ENCODE measurements at regions not wholly inside any gene's neighbourhood (a gene's known extent, or its start where the extent isn't known, plus 50 kb on each side); places are given as distances from the start of the nearest gene placed in this dataset.

- ATAC-seq: no peak
- no peak for TF ChIP-seq POU6F1 (CRISPR knock-in tag; IDR thresholded peaks at IDR 0.05; ENCODE audit: borderline replicate concordance, low read depth)
- TF ChIP-seq ZFP30 (CRISPR knock-in tag; IDR thresholded peaks at IDR 0.05): no peak
- no peak for TF ChIP-seq TCF4 (CRISPR knock-in tag; IDR thresholded peaks at IDR 0.05; ENCODE audit: borderline replicate concordance)
- no peak for TF ChIP-seq TOX (CRISPR knock-in tag; IDR thresholded peaks at IDR 0.05; ENCODE audit: borderline replicate concordance)
- no peak for TF ChIP-seq ZNF70 (CRISPR knock-in tag; IDR thresholded peaks at IDR 0.05)
- no peak for TF ChIP-seq GLIS3 (CRISPR knock-in tag; IDR thresholded peaks at IDR 0.05)
- no peak for TF ChIP-seq ZFP3 (CRISPR knock-in tag; IDR thresholded peaks at IDR 0.05)
- no peak for TF ChIP-seq PATZ1 (CRISPR knock-in tag; IDR thresholded peaks at IDR 0.05; ENCODE audit: borderline replicate concordance)
- no peak for TF ChIP-seq ZNF565 (CRISPR knock-in tag; conservative IDR thresholded peaks at IDR 0.05; ENCODE audit: low read depth)
- TF ChIP-seq PPARA (CRISPR knock-in tag; IDR thresholded peaks at IDR 0.05; ENCODE audit: borderline replicate concordance): no peak
- TF ChIP-seq ISL1 (CRISPR knock-in tag; IDR thresholded peaks at IDR 0.05): no peak
- TF ChIP-seq CSDC2 (CRISPR knock-in tag; IDR thresholded peaks at IDR 0.05): no peak
- no peak for TF ChIP-seq TSHZ2 (CRISPR knock-in tag; IDR thresholded peaks at IDR 0.05)
- no peak for TF ChIP-seq ESRRG (CRISPR knock-in tag; IDR thresholded peaks at IDR 0.05)
- no peak for TF ChIP-seq SNAI2 (CRISPR knock-in tag; IDR thresholded peaks at IDR 0.05)
- TF ChIP-seq ZNF8 (CRISPR knock-in tag; IDR thresholded peaks at IDR 0.05): no peak
- no peak for TF ChIP-seq RARB (CRISPR knock-in tag; IDR thresholded peaks at IDR 0.05)
- TF ChIP-seq CSRNP3 (CRISPR knock-in tag; IDR thresholded peaks at IDR 0.05): no peak
- TF ChIP-seq CREB5 (CRISPR knock-in tag; IDR thresholded peaks at IDR 0.05; ENCODE audit: low read depth): no peak
- no peak for TF ChIP-seq OSR1 (CRISPR knock-in tag; IDR thresholded peaks at IDR 0.05)
Measured at GRCh38 chr3:23068016-23068728, 135.0 kb upstream of the UBE2E2 start.

- ATAC-seq: no peak
- TF ChIP-seq ARNTL (CRISPR knock-in tag; IDR thresholded peaks at IDR 0.05; ENCODE audit: borderline replicate concordance, low read depth) (no peak), POU6F1 (CRISPR knock-in tag; IDR thresholded peaks at IDR 0.05; ENCODE audit: borderline replicate concordance, low read depth) (no peak), TSHZ2 (CRISPR knock-in tag; IDR thresholded peaks at IDR 0.05) (no peak), ESRRG (CRISPR knock-in tag; IDR thresholded peaks at IDR 0.05) (no peak), OSR1 (CRISPR knock-in tag; IDR thresholded peaks at IDR 0.05) (no peak), TOX (CRISPR knock-in tag; IDR thresholded peaks at IDR 0.05; ENCODE audit: borderline replicate concordance) (no peak), PATZ1 (CRISPR knock-in tag; IDR thresholded peaks at IDR 0.05; ENCODE audit: borderline replicate concordance) (no peak), ZFP3 (CRISPR knock-in tag; IDR thresholded peaks at IDR 0.05) (no peak), BACH2 (CRISPR knock-in tag; IDR thresholded peaks at IDR 0.05; ENCODE audit: borderline replicate concordance) (no peak), GLIS3 (CRISPR knock-in tag; IDR thresholded peaks at IDR 0.05) (no peak)
Measured at GRCh38 chr3:23071296-23071695, 131.8 kb upstream of the UBE2E2 start.

Data from SK-N-SH treated with all-trans-retinoic acid at 6 μM for 48 hours (cell line).